HEK293T (cell line): ENCODE measurements at regions not wholly inside any gene's neighbourhood (a gene's known extent, or its start where the extent isn't known, plus 50 kb on each side); places are given as distances from the start of the nearest gene placed in this dataset.

Experiments used
- CTCF ChIA-PET: fragments of 350-600 bp; formaldehyde crosslinking; extraction: SDS; loops from one replicate; lab custom pipeline; 2021; ENCODE audit warnings: antibody characterized with exemption, inconsistent platforms; lab: Yijun Ruan, JAX
- POLR2A ChIA-PET: fragments of 350-600 bp; formaldehyde crosslinking; extraction: SDS; loops from one replicate; lab custom pipeline; 2020; ENCODE audit warnings: antibody characterized with exemption, inconsistent platforms; lab: Yijun Ruan, JAX
- DNase-seq: peaks from one replicate; pipeline ENCODE4 v3.0.0; 2012; ENCODE audit warnings: mixed read lengths; ENCODE audit errors: extremely low spot score
- ARNT ChIP-seq: fragments of 450-650 bp; IDR thresholded peaks from 2 replicates; pipeline ENCODE4 v1.6.1; 2017; ENCODE audit warnings: mild to moderate bottlenecking
- BHLHE40 ChIP-seq: fragments of 450-650 bp; IDR thresholded peaks from 2 replicates; pipeline ENCODE4 v1.6.1; 2016; ENCODE audit warnings: mild to moderate bottlenecking, moderate library complexity, borderline replicate concordance
- CTBP1 ChIP-seq: fragments of 450-650 bp; IDR thresholded peaks from 2 replicates; pipeline ENCODE4 v1.6.1; 2016; ENCODE audit warnings: borderline replicate concordance
- ELF4 ChIP-seq: fragments of 450-650 bp; IDR thresholded peaks from 2 replicates; pipeline ENCODE4 v1.6.1; 2017; ENCODE audit warnings: antibody characterized with exemption
- FOXA1 ChIP-seq: fragments of 450-650 bp; IDR thresholded peaks from 2 replicates; pipeline ENCODE4 v1.6.1; 2016; ENCODE audit warnings: mild to moderate bottlenecking
- FOXK2 ChIP-seq: fragments of 450-650 bp; IDR thresholded peaks from 2 replicates; pipeline ENCODE4 v1.6.1; 2016; ENCODE audit warnings: mild to moderate bottlenecking
- FOXM1 ChIP-seq: fragments of 450-650 bp; IDR thresholded peaks from 2 replicates; pipeline ENCODE4 v1.6.1; 2017; ENCODE audit warnings: mild to moderate bottlenecking, borderline replicate concordance
- HDGF ChIP-seq: fragments of 450-650 bp; IDR thresholded peaks from 2 replicates; pipeline ENCODE4 v1.6.1; 2017; ENCODE audit warnings: antibody characterized with exemption, borderline replicate concordance
- L3MBTL2 ChIP-seq: fragments of 450-650 bp; conservative IDR thresholded peaks from 2 replicates; pipeline ENCODE4 v1.6.1; 2016; ENCODE audit warnings: mild to moderate bottlenecking
- LEF1 ChIP-seq: fragments of 450-650 bp; IDR thresholded peaks from 2 replicates; pipeline ENCODE4 v1.6.1; 2017; ENCODE audit warnings: mild to moderate bottlenecking, borderline replicate concordance
- NFRKB ChIP-seq: fragments of 450-650 bp; IDR thresholded peaks from 2 replicates; pipeline ENCODE4 v1.6.1; 2016; ENCODE audit warnings: mild to moderate bottlenecking, moderate library complexity
- SP1 ChIP-seq: fragments of 450-650 bp; IDR thresholded peaks from 2 replicates; pipeline ENCODE4 v1.6.1; 2017
- SUZ12 ChIP-seq: fragments of 450-650 bp; IDR thresholded peaks from 2 replicates; pipeline ENCODE4 v1.6.1; 2016; ENCODE audit warnings: mild to moderate bottlenecking
- TARDBP ChIP-seq: fragments of 450-650 bp; IDR thresholded peaks from 2 replicates; pipeline ENCODE4 v1.6.1; 2016
- ZNF384 ChIP-seq: fragments of 450-650 bp; IDR thresholded peaks from 2 replicates; pipeline ENCODE4 v1.6.1; 2016
- TF ChIP-seq, protein P1 (sequence below): fragments of 450-650 bp; IDR thresholded peaks from 2 replicates; pipeline ENCODE4 v1.6.1; 2016

DNA sequence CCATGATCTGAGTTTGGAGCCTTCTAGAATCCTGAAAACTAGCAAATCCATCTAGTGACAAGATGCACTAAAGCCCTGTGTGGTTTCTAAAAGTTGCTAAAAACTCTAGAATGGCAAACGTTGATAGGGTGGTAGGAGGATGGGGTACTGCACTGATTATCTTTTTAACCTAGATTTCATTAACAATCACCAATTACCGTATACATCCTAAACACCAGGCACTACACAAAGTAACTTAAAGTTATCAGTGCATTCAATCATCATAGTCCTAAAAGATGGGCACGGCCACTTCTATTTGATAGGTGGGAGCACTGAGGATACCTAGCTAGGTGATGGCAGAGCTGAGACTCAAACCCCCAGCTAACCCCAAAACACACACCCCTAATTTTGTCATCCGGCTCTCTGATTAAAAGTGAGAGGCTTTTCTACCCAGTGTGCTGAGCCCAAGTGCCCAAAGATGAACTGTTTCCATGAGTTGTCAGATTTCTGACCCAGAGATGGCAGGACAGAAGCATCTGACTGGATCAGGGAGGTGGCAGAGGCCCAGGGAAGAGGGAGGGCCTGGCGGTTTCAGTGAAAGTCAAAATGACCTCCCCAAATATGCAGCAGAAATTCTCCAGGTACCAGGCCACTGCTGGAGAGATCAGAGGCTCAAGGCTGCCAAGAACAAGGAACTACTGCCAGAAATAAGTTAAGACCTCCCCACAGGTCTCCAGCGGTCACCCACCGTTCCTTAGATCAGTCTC is 396.8 kb downstream of the SOX9 start:
- POLR2A ChIA-PET = no interaction called here
- TF ChIP-seq ARNT (no peak), ZNF384 (no peak), NFRKB (no peak), SP1 (no peak), HDGF (no peak), FOXA1 (no peak), TARDBP (no peak), BHLHE40 (no peak), FOXM1 (no peak)
- CTCF ChIA-PET = no interaction called here

DNA sequence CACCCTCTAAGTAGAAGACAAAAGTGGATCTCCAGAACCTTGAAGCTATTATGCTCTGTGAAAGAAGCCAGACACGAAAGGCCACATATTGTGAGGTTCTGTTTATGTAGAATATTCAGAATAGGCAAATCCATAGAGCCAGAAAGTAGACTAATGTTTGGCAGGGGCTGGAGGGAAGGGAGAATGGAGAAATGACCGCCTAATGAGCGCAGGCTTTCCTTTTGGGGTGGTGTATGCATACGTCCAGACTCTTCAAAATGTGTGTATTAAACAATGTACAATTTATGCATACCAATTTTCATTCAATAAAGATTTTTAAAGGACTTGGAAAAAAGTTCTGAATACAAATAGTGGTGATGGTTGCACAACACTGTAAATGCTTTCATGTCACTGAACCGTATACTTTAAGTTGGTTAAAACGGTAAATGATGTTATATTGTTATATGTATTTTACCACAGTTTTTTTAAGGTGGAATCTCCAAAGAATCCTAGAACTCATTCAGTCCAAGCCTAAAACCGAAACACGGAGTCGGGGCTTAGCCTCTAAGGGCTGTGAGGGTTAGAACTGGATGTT is 397.4 kb downstream of the SOX9 start:
- ChIA-PET POLR2A (no interaction called here), CTCF (interaction anchor here (0.8 kb wide), 1 partner anchor 21 kb away, joined by 4 read pairs; no protein-coding TSS in a partner anchor)
- TF ChIP-seq FOXA1 (no peak), BHLHE40 (no peak), ELF4 (no peak), FOXM1 (no peak), NFRKB (no peak), ARNT (no peak), CTBP1 (no peak), TARDBP (no peak), SP1 (no peak), ZNF384 (no peak), SUZ12 (no peak), HDGF (no peak), L3MBTL2 (no peak), FOXK2 (no peak), LEF1 (no peak)
- TF ChIP-seq, protein P1, sequence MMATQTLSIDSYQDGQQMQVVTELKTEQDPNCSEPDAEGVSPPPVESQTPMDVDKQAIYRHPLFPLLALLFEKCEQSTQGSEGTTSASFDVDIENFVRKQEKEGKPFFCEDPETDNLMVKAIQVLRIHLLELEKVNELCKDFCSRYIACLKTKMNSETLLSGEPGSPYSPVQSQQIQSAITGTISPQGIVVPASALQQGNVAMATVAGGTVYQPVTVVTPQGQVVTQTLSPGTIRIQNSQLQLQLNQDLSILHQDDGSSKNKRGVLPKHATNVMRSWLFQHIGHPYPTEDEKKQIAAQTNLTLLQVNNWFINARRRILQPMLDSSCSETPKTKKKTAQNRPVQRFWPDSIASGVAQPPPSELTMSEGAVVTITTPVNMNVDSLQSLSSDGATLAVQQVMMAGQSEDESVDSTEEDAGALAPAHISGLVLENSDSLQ = no peak
- no peak for DNase-seq

More for the DNA sequence above, 396.8 kb downstream of the SOX9 start:
- DNase-seq = no peak

DNA sequence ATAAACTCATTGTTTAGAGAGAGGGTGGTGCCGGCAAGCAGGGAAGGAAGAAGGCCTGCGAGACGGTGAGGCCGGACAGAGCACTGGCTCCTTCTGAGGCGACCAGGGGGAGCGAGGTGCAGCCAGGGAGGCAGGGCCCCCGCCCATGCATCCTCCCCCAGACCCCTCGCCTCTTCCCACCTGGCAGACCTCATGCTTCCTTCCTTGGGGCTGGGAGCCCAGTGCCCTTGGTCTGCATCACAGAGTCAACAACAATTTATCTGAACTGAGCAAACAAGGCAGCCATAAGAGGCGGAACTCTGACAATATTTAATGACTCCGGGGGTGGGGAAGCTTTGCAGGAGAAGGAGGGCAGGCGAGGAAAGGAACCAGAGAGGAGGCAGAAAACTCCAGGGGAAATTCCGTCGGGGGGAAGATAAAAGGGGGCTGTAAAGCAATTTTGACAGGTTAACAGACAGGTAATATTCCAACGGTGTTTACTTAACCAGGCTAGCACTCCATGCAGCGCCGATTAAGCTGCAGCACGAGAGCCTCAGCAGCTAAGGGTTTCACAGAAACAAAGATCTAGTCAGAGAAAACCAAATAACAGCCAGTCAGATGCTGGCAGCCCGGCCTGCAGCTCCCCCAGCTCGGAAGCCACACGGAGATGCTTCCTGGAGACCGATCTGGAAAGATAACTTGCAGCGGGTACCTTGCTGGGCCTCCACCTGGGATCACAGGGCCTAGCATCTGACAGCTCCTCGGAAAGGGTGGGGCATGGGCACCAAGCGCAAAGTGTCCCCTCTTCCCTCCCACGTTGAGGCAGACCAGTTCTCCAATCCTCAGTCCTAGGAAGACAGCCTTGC is 398.2 kb downstream of the SOX9 start:
- CTCF ChIA-PET = interaction anchor here (0.8 kb wide), 1 partner anchor 21 kb away, joined by 4 read pairs; no protein-coding TSS in a partner anchor
- TF ChIP-seq, protein P1 = peak; percentile 63
- no peak for TF ChIP-seq ZNF384
- 0 out of 2 replicates have a peak, but pooled peaks have one; percentile 39 for TF ChIP-seq ARNT
- TF ChIP-seq FOXM1 = no peak
- no peak for TF ChIP-seq L3MBTL2
- TF ChIP-seq ELF4 = no peak
- TF ChIP-seq CTBP1 = no peak
- POLR2A ChIA-PET = interaction anchor here (1.2 kb wide), 1 partner anchor 11 kb away, joined by 6 read pairs; no protein-coding TSS in a partner anchor
- no peak for DNase-seq

DNA sequence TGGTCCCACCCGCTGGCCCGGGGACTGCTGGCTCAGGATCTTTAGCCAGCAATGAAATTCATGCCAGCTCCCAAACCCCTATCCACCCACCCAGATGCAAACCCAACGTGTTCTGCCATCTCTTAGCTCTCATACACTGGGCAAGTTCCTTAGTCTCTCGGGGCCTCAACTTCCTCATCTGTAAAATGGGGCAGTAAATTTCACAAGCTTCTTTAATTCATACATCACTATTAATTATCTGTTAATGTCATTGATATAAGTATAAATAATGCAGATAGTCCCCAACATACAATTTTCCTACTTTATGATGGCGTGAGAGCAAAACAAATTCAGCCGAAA is 398.7 kb downstream of the SOX9 start:
- no peak for DNase-seq
- POLR2A ChIA-PET = interaction anchor here (1.2 kb wide), 1 partner anchor 12 kb away, joined by 6 read pairs; no protein-coding TSS in a partner anchor
- TF ChIP-seq FOXM1 = no peak
- TF ChIP-seq, protein P1 = no peak
- TF ChIP-seq CTBP1 = no peak
- TF ChIP-seq ARNT = no peak
- TF ChIP-seq SP1 = no peak
- no peak for TF ChIP-seq LEF1
- no peak for TF ChIP-seq NFRKB
- CTCF ChIA-PET = interaction anchor here (0.6 kb wide), 1 partner anchor 138 kb away, joined by 4 read pairs; no protein-coding TSS in a partner anchor

DNA sequence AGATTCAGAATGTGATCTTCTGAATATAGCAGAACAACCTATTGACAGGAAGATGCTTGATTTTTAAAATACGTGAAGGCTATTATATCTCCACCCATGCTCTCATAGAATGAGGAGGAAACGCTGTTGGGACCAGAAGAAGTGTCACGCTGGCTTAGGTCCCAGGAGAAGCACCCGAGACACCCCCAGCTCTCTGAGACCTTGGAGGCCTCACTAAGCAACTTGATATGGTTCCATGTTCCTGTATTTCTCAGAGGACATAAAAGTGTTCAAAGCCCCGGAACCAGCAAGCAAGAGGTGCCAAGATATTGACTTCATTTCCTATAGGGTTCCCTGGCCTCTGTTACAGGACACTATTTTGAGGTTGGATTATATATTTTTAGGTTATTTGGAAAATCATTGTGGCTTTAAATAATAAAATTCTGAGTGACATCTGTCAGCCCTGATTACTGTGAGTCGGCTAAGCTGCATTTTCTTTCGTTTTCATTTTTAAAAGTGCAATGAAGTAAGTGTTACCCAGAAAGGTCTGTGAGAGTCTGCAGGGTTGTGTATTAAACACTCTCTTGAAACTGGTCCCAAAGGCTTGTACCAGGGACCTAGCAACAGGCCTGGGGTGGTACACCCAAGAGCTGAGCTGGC is 400.0 kb downstream of the SOX9 start:
- DNase-seq = no peak
- TF ChIP-seq HDGF = no peak
- TF ChIP-seq ZNF384 = no peak
- TF ChIP-seq CTBP1 = no peak
- no peak for TF ChIP-seq SP1
- no peak for TF ChIP-seq ELF4
- no peak for TF ChIP-seq FOXM1
- TF ChIP-seq FOXK2 = no peak
- TF ChIP-seq TARDBP = no peak
- TF ChIP-seq FOXA1 = no peak
- TF ChIP-seq NFRKB = no peak
- TF ChIP-seq LEF1 = no peak
- TF ChIP-seq L3MBTL2 = no peak
- no peak for TF ChIP-seq SUZ12
- no peak for TF ChIP-seq BHLHE40
- TF ChIP-seq, protein P1 = no peak
- POLR2A ChIA-PET = no interaction called here
- CTCF ChIA-PET = interaction anchor here (0.8 kb wide), 1 partner anchor 36 kb away, joined by 3 read pairs; no protein-coding TSS in a partner anchor
